Upper lobe of left lung (tissue), 4 donors: ENCODE measurements at regions not wholly inside any gene's neighbourhood (a gene's known extent, or its start where the extent isn't known, plus 50 kb on each side); places are given as distances from the start of the nearest gene placed in this dataset.
"Not testable (repeated sequence)": the region's sequence is repeated elsewhere in the genome, so short reads cannot be mapped to it uniquely, and the experiment has no call there.

Source experiments
- EP300 ChIP-seq, 4 donors: sonication (generic); formaldehyde crosslinking; IDR thresholded peaks; one replicate each; pipeline ENCODE4 v1.5.1; 2017; ENCODE audit warnings: antibody characterized with exemption in 4 of 4, control low read depth in 2 of 4
- POLR2A ChIP-seq, 4 donors: fragments of 450-650 bp; IDR thresholded peaks; one replicate each; pipeline ENCODE4 v1.5.1; 2016 to 2017; ENCODE audit warnings: antibody characterized with exemption in 4 of 4, mild to moderate bottlenecking in 2 of 4
- POLR2AphosphoS5 ChIP-seq, 2 donors: sonication (generic); formaldehyde crosslinking; IDR thresholded peaks; one replicate each; pipeline ENCODE4 v1.5.1; 2017; ENCODE audit warnings: antibody characterized with exemption in 2 of 2
- TF ChIP-seq, protein P1 (sequence below), 6 experiments: fragments of 450-650 bp in 4 of 6; fragments of 200-600 bp in 2 of 6; sonication (generic) in 2 of 6; IDR thresholded peaks; one replicate each; pipeline ENCODE4 v1.5.1; 2016 to 2019; ENCODE audit warnings: antibody characterized with exemption in 6 of 6

DNA sequence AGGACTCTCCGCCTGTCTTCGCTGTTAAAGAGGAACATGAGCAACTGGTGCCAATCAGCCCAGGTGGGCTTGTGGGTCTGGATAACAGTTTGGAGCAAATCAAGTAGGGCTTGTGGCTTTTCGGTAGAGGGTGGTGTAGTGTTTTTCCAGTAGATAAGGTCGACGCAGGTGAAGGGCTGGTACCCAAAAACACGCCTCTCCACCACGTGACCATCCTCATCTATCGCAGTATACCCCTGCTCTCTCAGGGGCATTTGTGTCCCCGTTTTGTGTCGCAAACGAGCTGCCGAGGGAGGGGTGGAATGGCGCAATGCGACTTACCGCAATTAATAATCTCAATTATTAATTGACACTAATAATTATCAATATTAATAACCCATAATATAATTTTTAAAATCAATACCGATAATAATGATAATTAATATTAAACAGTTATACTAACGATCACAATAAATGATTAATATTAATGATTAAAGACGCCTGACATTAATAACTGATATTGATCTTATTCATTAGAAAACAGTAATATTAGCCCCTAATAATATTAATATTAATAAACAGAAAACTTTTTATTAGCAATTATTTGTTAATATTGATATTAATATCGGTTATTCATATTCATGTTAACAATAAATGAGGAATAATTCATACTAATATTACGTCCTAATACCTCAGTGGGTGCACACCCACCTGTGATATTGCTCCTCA lies 130.8 kb downstream of the ADRA2C start:
- TF ChIP-seq, protein P1, sequence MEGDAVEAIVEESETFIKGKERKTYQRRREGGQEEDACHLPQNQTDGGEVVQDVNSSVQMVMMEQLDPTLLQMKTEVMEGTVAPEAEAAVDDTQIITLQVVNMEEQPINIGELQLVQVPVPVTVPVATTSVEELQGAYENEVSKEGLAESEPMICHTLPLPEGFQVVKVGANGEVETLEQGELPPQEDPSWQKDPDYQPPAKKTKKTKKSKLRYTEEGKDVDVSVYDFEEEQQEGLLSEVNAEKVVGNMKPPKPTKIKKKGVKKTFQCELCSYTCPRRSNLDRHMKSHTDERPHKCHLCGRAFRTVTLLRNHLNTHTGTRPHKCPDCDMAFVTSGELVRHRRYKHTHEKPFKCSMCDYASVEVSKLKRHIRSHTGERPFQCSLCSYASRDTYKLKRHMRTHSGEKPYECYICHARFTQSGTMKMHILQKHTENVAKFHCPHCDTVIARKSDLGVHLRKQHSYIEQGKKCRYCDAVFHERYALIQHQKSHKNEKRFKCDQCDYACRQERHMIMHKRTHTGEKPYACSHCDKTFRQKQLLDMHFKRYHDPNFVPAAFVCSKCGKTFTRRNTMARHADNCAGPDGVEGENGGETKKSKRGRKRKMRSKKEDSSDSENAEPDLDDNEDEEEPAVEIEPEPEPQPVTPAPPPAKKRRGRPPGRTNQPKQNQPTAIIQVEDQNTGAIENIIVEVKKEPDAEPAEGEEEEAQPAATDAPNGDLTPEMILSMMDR (IDR thresholded peaks at IDR 0.05): not testable (repeated sequence)
- not testable (repeated sequence) for TF ChIP-seq POLR2AphosphoS5, POLR2A, EP300 (IDR thresholded peaks at IDR 0.05)
